Lower lobe of right lung (tissue), 2 donors: ENCODE measurements at regions not wholly inside any gene's neighbourhood (a gene's known extent, or its start where the extent isn't known, plus 50 kb on each side); places are given as distances from the start of the nearest gene placed in this dataset.

ENCODE experiments used
- ATAC-seq, 2 donors: fragments of 200-7000 bp; cut with Tn5 transposase; one replicate each; pipeline ENCODE4 v1.9.1; 2020 to 2022; ENCODE audit warnings: mild to moderate bottlenecking in 2 of 2, moderate library complexity in 2 of 2
- DNase-seq: peaks from one replicate; pipeline ENCODE4 v3.0.0-alpha.2; 2020
- H3K27ac ChIP-seq: fragments of 200-600 bp; one replicate; pipeline ENCODE4 v1.8.0; 2022
- H3K27me3 ChIP-seq: fragments of 200-600 bp; one replicate; pipeline ENCODE4 v1.8.0; 2022; ENCODE audit warnings: low read depth
- H3K36me3 ChIP-seq: fragments of 200-600 bp; one replicate; pipeline ENCODE4 v1.8.0; 2022; ENCODE audit warnings: mild to moderate bottlenecking
- H3K4me1 ChIP-seq: fragments of 200-600 bp; one replicate; pipeline ENCODE4 v1.8.0; 2022
- H3K4me3 ChIP-seq: fragments of 200-600 bp; one replicate; pipeline ENCODE4 v1.8.0; 2022; ENCODE audit warnings: mild to moderate bottlenecking
- H3K9me3 ChIP-seq: fragments of 200-600 bp; one replicate; pipeline ENCODE4 v1.8.0; 2022
- CTCF ChIP-seq: fragments of 200-600 bp; IDR thresholded peaks from one replicate; pipeline ENCODE4 v1.8.0; 2022; ENCODE audit warnings: antibody characterized with exemption, mild to moderate bottlenecking
- intact Hi-C: fragments of 100-400 bp; cut with DNase I; formaldehyde crosslinking; loops from one replicate; pipeline ENCODE4 v1.11.0; 2022
- donor health status: DM: no; HTN: yes; CAD: no; lungs with severe emphysema.

GRCh38 chr5:3809455-3809854 lies 213.8 kb downstream of the IRX1 start:
- TF ChIP-seq CTCF: no peak
- ATAC-seq (no peak), DNase-seq (no peak)
- intact Hi-C loops: no loop called here
- Histone ChIP-seq H3K27me3 (no peaks in the 10 kb centered on the region), H3K36me3 (no peaks in the 10 kb centered on the region), H3K4me1 (no peaks in the 10 kb centered on the region), H3K27ac (no peak overlapping the region), H3K4me3 (no peak overlapping the region), H3K9me3 (no peaks in the 10 kb centered on the region)

- H3K27ac ChIP-seq: no peak overlapping the region
- DNase-seq: no peak
- no peaks in the 10 kb centered on the region for H3K4me1 ChIP-seq
- no peak overlapping the region for H3K4me3 ChIP-seq
- H3K9me3 ChIP-seq: no peaks in the 10 kb centered on the region
- no peaks in the 10 kb centered on the region for H3K36me3 ChIP-seq
- no peak for ATAC-seq
- no peaks in the 10 kb centered on the region for H3K27me3 ChIP-seq
- intact Hi-C loops: no loop called here
- no peak for TF ChIP-seq CTCF
Observed at GRCh38 chr5:3811116-3811515, 215.5 kb downstream of the IRX1 start.

GRCh38 chr5:3818624-3819023 lies 223.0 kb downstream of the IRX1 start:
- H3K36me3 ChIP-seq: no peaks in the 10 kb centered on the region
- intact Hi-C loops: no loop called here

GRCh38 chr5:3825531-3826451 lies 230.2 kb downstream of the IRX1 start:
- intact Hi-C loops: no loop called here
- DNase-seq: no peak

More at GRCh38 chr5:3818624-3819023, 223.0 kb downstream of the IRX1 start:
- ATAC-seq (no peak), DNase-seq (no peak)
- no peaks in the 10 kb centered on the region for H3K4me1 ChIP-seq
- H3K9me3 ChIP-seq: no peaks in the 10 kb centered on the region
- no peaks in the 10 kb centered on the region for H3K27me3 ChIP-seq
- no peak overlapping the region for H3K27ac ChIP-seq
- H3K4me3 ChIP-seq: no peak overlapping the region
- TF ChIP-seq CTCF: no peak

GRCh38 chr5:3827624-3828023 lies 232.0 kb downstream of the IRX1 start:
- intact Hi-C loops: no loop called here
- no peak for TF ChIP-seq CTCF
- Histone ChIP-seq H3K9me3 (no peaks in the 10 kb centered on the region), H3K4me1 (no peaks in the 10 kb centered on the region), H3K27ac (no peak overlapping the region), H3K4me3 (no peak overlapping the region), H3K36me3 (no peaks in the 10 kb centered on the region), H3K27me3 (no peaks in the 10 kb centered on the region)
- ATAC-seq: no peak
- DNase-seq: no peak

More at GRCh38 chr5:3825531-3826451, 230.2 kb downstream of the IRX1 start:
- Histone ChIP-seq H3K4me3 (no peak overlapping the region), H3K27me3 (no peaks in the 10 kb centered on the region), H3K4me1 (no peaks in the 10 kb centered on the region), H3K9me3 (no peaks in the 10 kb centered on the region), H3K27ac (no peak overlapping the region), H3K36me3 (no peaks in the 10 kb centered on the region)
- TF ChIP-seq CTCF: no peak
- no peak for ATAC-seq
